ENCODE measurements at regions not wholly inside any gene's neighbourhood (a gene's known extent, or its start where the extent isn't known, plus 50 kb on each side); places are given as distances from the start of the nearest gene placed in this dataset.

DNA sequence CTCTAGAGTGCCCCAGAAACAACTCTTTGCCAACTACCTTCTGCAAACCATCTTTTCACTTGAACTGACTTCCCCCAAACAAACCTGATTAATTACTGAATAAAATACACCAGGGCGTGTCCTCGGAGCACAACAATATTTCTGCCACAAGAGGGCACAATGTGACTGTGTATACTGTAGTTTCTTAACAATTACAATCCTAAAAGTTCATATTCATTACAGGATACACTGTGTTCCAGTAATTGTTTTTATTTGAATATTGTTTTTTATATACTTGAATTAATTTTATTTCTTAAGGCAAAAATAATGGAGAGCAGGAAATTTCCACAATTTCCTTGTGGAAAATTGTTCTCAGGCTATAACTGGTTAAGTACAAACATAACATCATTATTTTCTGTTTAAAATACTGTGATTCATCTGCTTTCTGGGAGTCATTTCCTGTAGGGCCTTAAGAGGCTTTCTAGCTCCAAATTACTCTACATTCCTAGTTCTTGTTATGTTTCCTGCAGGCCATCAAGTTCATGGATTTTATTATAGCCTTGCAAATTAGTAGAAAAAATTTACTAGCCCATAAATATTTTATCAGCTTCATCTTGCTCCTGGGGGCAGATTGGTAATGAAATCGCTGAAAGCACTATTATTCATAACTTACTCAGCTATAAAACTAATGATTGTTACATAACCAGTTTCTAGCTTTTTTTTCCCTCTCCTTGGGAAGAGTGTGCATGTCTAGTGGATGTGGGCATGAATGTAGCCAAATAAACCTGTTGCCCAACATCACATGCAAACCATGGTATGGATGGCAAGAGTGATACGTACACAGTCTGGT lies 51.9 kb upstream of the SLC22A16 start (continued):
- 0 out of 2 replicates have a peak, but pooled peaks have one; percentile 80 for TF ChIP-seq HOXD13 (CRISPR knock-in tag; IDR thresholded peaks at IDR 0.05; ENCODE audit: borderline replicate concordance)
- no peak for TF ChIP-seq IKZF3 (tag by site-specific recombination; IDR thresholded peaks at IDR 0.05)
- TF ChIP-seq ZNF140 (tag by site-specific recombination; IDR thresholded peaks at IDR 0.05) = no peak
- no peak for TF ChIP-seq ZNF544 (tag by site-specific recombination; IDR thresholded peaks at IDR 0.05)
- TF ChIP-seq ZNF654 (tag by site-specific recombination; IDR thresholded peaks at IDR 0.05; ENCODE audit: low read depth) = peak; percentile 92
- no peak for TF ChIP-seq RBAK (tag by site-specific recombination; IDR thresholded peaks at IDR 0.05)
- TF ChIP-seq ZNF394 (tag by site-specific recombination; IDR thresholded peaks at IDR 0.05; ENCODE audit: borderline replicate concordance) = 0 out of 2 replicates have a peak, but pooled peaks have one; percentile 33
- TF ChIP-seq HOXA7 (CRISPR knock-in tag; IDR thresholded peaks at IDR 0.05; ENCODE audit: borderline replicate concordance) = no peak
- TF ChIP-seq, protein P1, sequence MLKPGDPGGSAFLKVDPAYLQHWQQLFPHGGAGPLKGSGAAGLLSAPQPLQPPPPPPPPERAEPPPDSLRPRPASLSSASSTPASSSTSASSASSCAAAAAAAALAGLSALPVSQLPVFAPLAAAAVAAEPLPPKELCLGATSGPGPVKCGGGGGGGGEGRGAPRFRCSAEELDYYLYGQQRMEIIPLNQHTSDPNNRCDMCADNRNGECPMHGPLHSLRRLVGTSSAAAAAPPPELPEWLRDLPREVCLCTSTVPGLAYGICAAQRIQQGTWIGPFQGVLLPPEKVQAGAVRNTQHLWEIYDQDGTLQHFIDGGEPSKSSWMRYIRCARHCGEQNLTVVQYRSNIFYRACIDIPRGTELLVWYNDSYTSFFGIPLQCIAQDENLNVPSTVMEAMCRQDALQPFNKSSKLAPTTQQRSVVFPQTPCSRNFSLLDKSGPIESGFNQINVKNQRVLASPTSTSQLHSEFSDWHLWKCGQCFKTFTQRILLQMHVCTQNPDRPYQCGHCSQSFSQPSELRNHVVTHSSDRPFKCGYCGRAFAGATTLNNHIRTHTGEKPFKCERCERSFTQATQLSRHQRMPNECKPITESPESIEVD (tag by site-specific recombination; IDR thresholded peaks at IDR 0.05) = peak; percentile 81
- TF ChIP-seq ZNF132 (tag by site-specific recombination; IDR thresholded peaks at IDR 0.05; ENCODE audit: borderline replicate concordance) = 0 out of 2 replicates have a peak, but pooled peaks have one; percentile 10
- no peak for TF ChIP-seq ZNF391 (tag by site-specific recombination; IDR thresholded peaks at IDR 0.05; ENCODE audit: borderline replicate concordance, low read depth)
- 0 out of 2 replicates have a peak, but pooled peaks have one; percentile 15 for TF ChIP-seq ZBTB8A (tag by site-specific recombination; IDR thresholded peaks at IDR 0.05)
- TF ChIP-seq ZNF529 (tag by site-specific recombination; IDR thresholded peaks at IDR 0.05; ENCODE audit: insufficient replicate concordance) = no peak
- no peak for TF ChIP-seq ZNF433 (tag by site-specific recombination; IDR thresholded peaks at IDR 0.05; ENCODE audit: low read depth)
- TF ChIP-seq ZNF211 (tag by site-specific recombination; IDR thresholded peaks at IDR 0.05; ENCODE audit: low read depth) = no peak
- TF ChIP-seq OSR2 (tag by site-specific recombination; IDR thresholded peaks at IDR 0.05) = no peak; the same call in 1 of the 2 replicates

DNA sequence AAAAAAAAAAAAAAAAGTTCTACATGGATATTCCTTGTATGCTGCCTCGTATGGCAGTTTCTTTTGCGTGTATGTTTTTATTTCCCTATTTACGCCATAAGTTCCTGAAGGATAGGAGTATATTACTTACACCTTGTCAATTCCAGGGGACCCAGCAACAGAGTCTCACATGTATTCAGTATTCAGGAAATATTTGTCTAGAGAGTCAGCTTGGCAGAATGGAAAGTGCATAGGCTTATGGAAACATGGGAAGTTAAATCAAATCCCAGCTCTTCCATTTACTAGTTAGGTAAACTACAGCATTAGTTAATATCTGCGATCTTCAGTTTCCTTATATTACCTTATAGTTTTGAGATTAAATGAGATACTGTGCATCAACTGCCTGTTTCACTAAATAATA lies 51.1 kb upstream of the SLC22A16 start:
- ChIA-PET CTCF (interaction anchor here (0.6 to 3.1 kb wide), 36 partner anchors 9 to 978 kb away, joined by 3 to 28 read pairs (median 4); partner anchors contain the start of gene RPF2), POLR2A (no interaction called here)

DNA sequence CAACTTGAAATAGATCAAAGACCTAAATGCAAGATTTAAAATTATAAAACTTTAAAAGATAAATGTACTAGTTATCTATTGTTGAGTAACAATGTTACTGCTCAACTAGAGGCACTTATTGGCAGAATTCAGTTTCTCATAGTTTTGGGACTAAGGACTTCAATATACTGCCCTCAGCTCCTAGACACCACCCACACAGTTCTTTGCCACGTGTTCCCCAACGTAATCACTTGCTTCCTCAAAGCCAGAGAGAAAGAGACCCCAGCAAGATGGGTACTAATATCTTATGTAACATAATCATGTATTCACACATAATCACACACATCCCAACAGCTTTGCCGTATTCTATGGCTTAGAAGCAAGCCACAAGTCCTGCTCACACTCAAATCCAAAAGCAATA lies 50.3 kb upstream of the SLC22A16 start:
- Histone ChIP-seq H3K9me3 (ENCODE audit: control insufficient read depth, insufficient read depth, low read depth, low read length) (no peaks in the 10 kb centered on the region), H3K4me3 (ENCODE audit: low read depth, low read length) (no peak overlapping the region), H3K27ac (ENCODE audit: extremely low read depth, low read depth, low read length) (no peak overlapping the region), H3K36me3 (ENCODE audit: control insufficient read depth in 2 of 2, insufficient read depth in 1 of 2, low read length in 2 of 2) (no peaks in the 10 kb centered on the region), H3K4me1 (ENCODE audit: control insufficient read depth, insufficient read depth, low read length) (peaks cover 8% of the 10 kb centered on the region)
- CTCF ChIA-PET = interaction anchor here (0.6 to 3.1 kb wide), 16 partner anchors 8 to 1649 kb away, joined by 3 to 28 read pairs (median 4); partner anchors contain the start of gene RPF2
- POLR2A ChIA-PET = interaction anchor here (0.6 kb wide), 1 partner anchor 333 kb away, joined by 3 read pairs; no protein-coding TSS in a partner anchor
- no peak for TF ChIP-seq ZNF843 (tag by site-specific recombination; IDR thresholded peaks at IDR 0.05)
- no peak for TF ChIP-seq ZNF366 (tag by site-specific recombination; conservative IDR thresholded peaks at IDR 0.05)
- TF ChIP-seq ZNF664 (tag by site-specific recombination; IDR thresholded peaks at IDR 0.05) = no peak
- TF ChIP-seq ZNF157 (tag by site-specific recombination; IDR thresholded peaks at IDR 0.05) = no peak
- no peak for TF ChIP-seq ZNF529 (tag by site-specific recombination; IDR thresholded peaks at IDR 0.05; ENCODE audit: insufficient replicate concordance)
- TF ChIP-seq, protein P2, sequence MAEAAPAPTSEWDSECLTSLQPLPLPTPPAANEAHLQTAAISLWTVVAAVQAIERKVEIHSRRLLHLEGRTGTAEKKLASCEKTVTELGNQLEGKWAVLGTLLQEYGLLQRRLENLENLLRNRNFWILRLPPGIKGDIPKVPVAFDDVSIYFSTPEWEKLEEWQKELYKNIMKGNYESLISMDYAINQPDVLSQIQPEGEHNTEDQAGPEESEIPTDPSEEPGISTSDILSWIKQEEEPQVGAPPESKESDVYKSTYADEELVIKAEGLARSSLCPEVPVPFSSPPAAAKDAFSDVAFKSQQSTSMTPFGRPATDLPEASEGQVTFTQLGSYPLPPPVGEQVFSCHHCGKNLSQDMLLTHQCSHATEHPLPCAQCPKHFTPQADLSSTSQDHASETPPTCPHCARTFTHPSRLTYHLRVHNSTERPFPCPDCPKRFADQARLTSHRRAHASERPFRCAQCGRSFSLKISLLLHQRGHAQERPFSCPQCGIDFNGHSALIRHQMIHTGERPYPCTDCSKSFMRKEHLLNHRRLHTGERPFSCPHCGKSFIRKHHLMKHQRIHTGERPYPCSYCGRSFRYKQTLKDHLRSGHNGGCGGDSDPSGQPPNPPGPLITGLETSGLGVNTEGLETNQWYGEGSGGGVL (tag by site-specific recombination; IDR thresholded peaks at IDR 0.05) = no peak
- no peak for TF ChIP-seq TCF7L2 (IDR thresholded peaks at IDR 0.05; ENCODE audit: borderline replicate concordance, low read depth, low read length)
- no peak for TF ChIP-seq OVOL3 (tag by site-specific recombination; IDR thresholded peaks at IDR 0.05)
- no peak for TF ChIP-seq BCL11B (tag by site-specific recombination; IDR thresholded peaks at IDR 0.05; ENCODE audit: low read depth)

More for the DNA sequence above, 51.1 kb upstream of the SLC22A16 start:
- no peak for TF ChIP-seq ZNF521 (tag by site-specific recombination; IDR thresholded peaks at IDR 0.05)
- TF ChIP-seq ZNF664 (tag by site-specific recombination; IDR thresholded peaks at IDR 0.05) = peak; percentile 49; the same call in 1 of the 2 replicates
- no peak for TF ChIP-seq ZNF202 (tag by site-specific recombination; IDR thresholded peaks at IDR 0.05; ENCODE audit: borderline replicate concordance)
- TF ChIP-seq YY1 (tag by site-specific recombination; IDR thresholded peaks at IDR 0.05) = no peak
- TF ChIP-seq, protein P3, sequence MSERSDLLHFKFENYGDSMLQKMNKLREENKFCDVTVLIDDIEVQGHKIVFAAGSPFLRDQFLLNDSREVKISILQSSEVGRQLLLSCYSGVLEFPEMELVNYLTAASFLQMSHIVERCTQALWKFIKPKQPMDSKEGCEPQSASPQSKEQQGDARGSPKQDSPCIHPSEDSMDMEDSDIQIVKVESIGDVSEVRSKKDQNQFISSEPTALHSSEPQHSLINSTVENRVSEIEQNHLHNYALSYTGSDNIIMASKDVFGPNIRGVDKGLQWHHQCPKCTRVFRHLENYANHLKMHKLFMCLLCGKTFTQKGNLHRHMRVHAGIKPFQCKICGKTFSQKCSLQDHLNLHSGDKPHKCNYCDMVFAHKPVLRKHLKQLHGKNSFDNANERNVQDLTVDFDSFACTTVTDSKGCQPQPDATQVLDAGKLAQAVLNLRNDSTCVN (tag by site-specific recombination; optimal IDR thresholded peaks at IDR 0.05) = no peak
- Histone ChIP-seq H3K4me3 (ENCODE audit: low read depth, low read length) (no peak overlapping the region), H3K27ac (ENCODE audit: extremely low read depth, low read depth, low read length) (no peak overlapping the region), H3K4me1 (ENCODE audit: control insufficient read depth, insufficient read depth, low read length) (peaks cover 8% of the 10 kb centered on the region), H3K36me3 (ENCODE audit: control insufficient read depth in 2 of 2, insufficient read depth in 1 of 2, low read length in 2 of 2) (no peaks in the 10 kb centered on the region), H3K9me3 (ENCODE audit: control insufficient read depth, insufficient read depth, low read depth, low read length) (no peaks in the 10 kb centered on the region)

Measured in HEK293 (cell line).